H1 (cell line): ENCODE measurements at regions not wholly inside any gene's neighbourhood (a gene's known extent, or its start where the extent isn't known, plus 50 kb on each side); places are given as distances from the start of the nearest gene placed in this dataset.

Experiments used
- CTCF ChIA-PET: fragments of 300-600 bp; sonication (Branson Sonifier 250); formaldehyde crosslinking; loops from one replicate; lab custom pipeline; 2021; ENCODE audit not compliant: partially characterized antibody; lab: Charles Lee
- POLR2A ChIA-PET: fragments of 300-600 bp; sonication (Branson Sonifier 250); formaldehyde crosslinking; loops from one replicate; lab custom pipeline; 2021; ENCODE audit warnings: inconsistent platforms; ENCODE audit not compliant: partially characterized antibody; lab: Charles Lee
- DNase-seq, 2 experiments: peaks; one replicate each; pipeline versions ENCODE4 v3.0.0 to v3.0.0-alpha.2; 2010 to 2022; ENCODE audit warnings: low spot score in 2 of 2, low read depth in 1 of 2, mixed read lengths in 1 of 2
- FAIRE-seq: peaks from 2 replicates; lab custom pipeline; 2011; peaks lifted over from hg19 to GRCh38; lab: Jason Lieb, UNC
- H2AFZ ChIP-seq: 2 replicates; pipeline ENCODE4 v1.8.1; 2012; ENCODE audit warnings: low read length, inconsistent platforms
- H2AK5ac ChIP-seq: 2 replicates; pipeline ENCODE4 v1.6.1; 2013; ENCODE audit warnings: low read depth, low read length
- H2BK120ac ChIP-seq: replicated peaks from 2 replicates; pipeline ENCODE3; 2013; ENCODE audit warnings: low read depth, low read length, inconsistent platforms
- H2BK12ac ChIP-seq: 2 replicates; pipeline ENCODE4 v1.6.1; 2013; ENCODE audit warnings: low read depth, low read length
- H2BK15ac ChIP-seq: 2 replicates; pipeline ENCODE4 v1.6.1; 2013; ENCODE audit warnings: low read length
- H2BK20ac ChIP-seq: 2 replicates; pipeline ENCODE4 v1.6.1; 2013; ENCODE audit warnings: low read length
- H2BK5ac ChIP-seq: 2 replicates; pipeline ENCODE4 v1.6.1; 2013; ENCODE audit warnings: low read depth, low read length
- H3K14ac ChIP-seq: 2 replicates; pipeline ENCODE4 v1.6.1; 2013; ENCODE audit warnings: inconsistent platforms; ENCODE audit not compliant: insufficient read length
- H3K18ac ChIP-seq: 2 replicates; pipeline ENCODE4 v1.6.1; 2013; ENCODE audit warnings: low read length; ENCODE audit errors: extremely low read depth
- H3K23ac ChIP-seq: 2 replicates; pipeline ENCODE4 v1.6.1; 2013; ENCODE audit warnings: inconsistent platforms; ENCODE audit not compliant: insufficient read length
- H3K23me2 ChIP-seq: 2 replicates; pipeline ENCODE4 v1.6.1; 2013; ENCODE audit warnings: low read depth, low read length
- H3K27ac ChIP-seq: 2 replicates; pipeline ENCODE4 v1.6.1; 2011; ENCODE audit warnings: low read depth, low read length, inconsistent platforms
- H3K27me3 ChIP-seq, 4 experiments: replicated peaks in 1 of 4; 1 replicate in 1 of 4; 2 replicates in 3 of 4; pipeline versions ENCODE4 v1.6.1 to v1.8.1; 2011 to 2013; ENCODE audit warnings: low read length in 3 of 4, mild to moderate bottlenecking in 3 of 4, inconsistent platforms in 2 of 4, mixed read lengths in 2 of 4, moderate library complexity in 1 of 4; ENCODE audit not compliant: control insufficient read depth in 3 of 4, insufficient read depth in 3 of 4; ENCODE audit errors: extremely low read depth in 1 of 4
- H3K36me3 ChIP-seq, 4 experiments: 2 replicates each; pipeline versions ENCODE4 v1.6.1 to v1.8.1; 2011 to 2013; ENCODE audit warnings: mild to moderate bottlenecking in 4 of 4, low read length in 3 of 4, moderate library complexity in 2 of 4, control low read depth in 1 of 4, inconsistent platforms in 1 of 4; ENCODE audit not compliant: insufficient read depth in 4 of 4, control insufficient read depth in 2 of 4
- H3K4ac ChIP-seq: replicated peaks from 2 replicates; pipeline ENCODE3; 2013; ENCODE audit warnings: low read length, low read depth, mixed read lengths, inconsistent platforms; ENCODE audit not compliant: insufficient read length
- H3K4me1 ChIP-seq, 4 experiments: replicated peaks in 1 of 4; 1 replicate in 1 of 4; 2 replicates in 3 of 4; pipeline versions ENCODE4 v1.6.1 to v1.8.1; 2011 to 2013; ENCODE audit warnings: low read length in 3 of 4, inconsistent platforms in 2 of 4, mixed read lengths in 1 of 4; ENCODE audit not compliant: insufficient read depth in 4 of 4, control insufficient read depth in 3 of 4
- H3K4me2 ChIP-seq, 2 experiments: 2 replicates each; pipeline versions ENCODE4 v1.6.1 to v1.8.1; 2011 to 2013; ENCODE audit warnings: low read depth in 2 of 2, low read length in 2 of 2, control low read depth in 1 of 2, inconsistent platforms in 1 of 2, mild to moderate bottlenecking in 1 of 2; ENCODE audit not compliant: insufficient read depth in 1 of 2
- H3K4me3 ChIP-seq, 4 experiments: fragments of 200-600, 300-600 bp in 1 of 4; sonication (generic), shearing (Covaris generic), sonication (Bioruptor Twin) in 1 of 4; 2 replicates each; pipeline versions ENCODE4 v1.5.1 to v1.8.1; 2011 to 2016; ENCODE audit warnings: low read length in 4 of 4, low read depth in 3 of 4, control low read depth in 2 of 4, inconsistent platforms in 2 of 4, mild to moderate bottlenecking in 2 of 4, mixed read lengths in 1 of 4, moderate library complexity in 1 of 4; ENCODE audit not compliant: insufficient read depth in 2 of 4; ENCODE audit errors: extremely low read depth in 1 of 4
- H3K56ac ChIP-seq: replicated peaks from 2 replicates; pipeline ENCODE3; 2013; ENCODE audit warnings: low read depth, mild to moderate bottlenecking, mixed read lengths, low read length, inconsistent platforms; ENCODE audit not compliant: insufficient read length
- H3K79me1 ChIP-seq: 2 replicates; pipeline ENCODE4 v1.6.1; 2013; ENCODE audit warnings: low read depth, low read length, control low read depth
- H3K79me2 ChIP-seq, 2 experiments: 2 replicates each; pipeline versions ENCODE4 v1.6.1 to v1.8.1; 2012 to 2013; ENCODE audit warnings: low read length in 2 of 2, mild to moderate bottlenecking in 2 of 2, inconsistent platforms in 1 of 2; ENCODE audit not compliant: insufficient read depth in 2 of 2, control insufficient read depth in 1 of 2
- H3K9ac ChIP-seq, 4 experiments: replicated peaks in 1 of 4; 1 replicate in 1 of 4; 2 replicates in 3 of 4; pipeline versions ENCODE4 v1.6.1 to v1.8.1; 2011 to 2013; ENCODE audit warnings: low read depth in 3 of 4, low read length in 3 of 4, control low read depth in 2 of 4, mild to moderate bottlenecking in 2 of 4, moderate library complexity in 2 of 4, inconsistent platforms in 1 of 4; ENCODE audit errors: extremely low read depth in 1 of 4
- H3K9me3 ChIP-seq, 2 experiments: 2 replicates each; pipeline versions ENCODE4 v1.6.1 to v1.8.1; 2012 to 2013; ENCODE audit warnings: mild to moderate bottlenecking in 2 of 2, moderate library complexity in 2 of 2, control low read depth in 1 of 2, inconsistent platforms in 1 of 2, low read depth in 1 of 2, low read length in 1 of 2, mixed read lengths in 1 of 2; ENCODE audit not compliant: insufficient read depth in 2 of 2
- H4K20me1 ChIP-seq, 2 experiments: replicated peaks in 1 of 2; 2 replicates each; pipeline versions ENCODE3 to v1.8.1; 2011 to 2013; ENCODE audit warnings: inconsistent platforms in 2 of 2, low read length in 2 of 2, mild to moderate bottlenecking in 1 of 2; ENCODE audit not compliant: insufficient read depth in 2 of 2, control insufficient read depth in 1 of 2
- H4K5ac ChIP-seq: 2 replicates; pipeline ENCODE4 v1.6.1; 2013; ENCODE audit warnings: low read length, low read depth, mixed read lengths, inconsistent platforms; ENCODE audit not compliant: insufficient read length
- H4K8ac ChIP-seq: 2 replicates; pipeline ENCODE4 v1.8.0; 2013; ENCODE audit warnings: mild to moderate bottlenecking, moderate library complexity, low read length, inconsistent platforms; ENCODE audit not compliant: insufficient read depth; ENCODE audit errors: extremely low read depth
- H4K91ac ChIP-seq: replicated peaks from 2 replicates; pipeline ENCODE3; 2013; ENCODE audit warnings: low read length, mixed read lengths, inconsistent platforms; ENCODE audit not compliant: insufficient read length
- ATF2 ChIP-seq: IDR thresholded peaks from 2 replicates; pipeline ENCODE4 v1.6.1; 2012; ENCODE audit warnings: low read length, inconsistent platforms
- CBX8 ChIP-seq: fragments of 300-800, 300-1000 bp; sonication (generic); IDR thresholded peaks from 2 replicates; pipeline ENCODE4 v1.7.1; 2016; ENCODE audit warnings: low read depth, low read length, borderline replicate concordance
- CHD1 ChIP-seq: IDR thresholded peaks from 2 replicates; pipeline ENCODE4 v1.6.1; 2012; ENCODE audit warnings: low read depth, low read length, improper control_type of control experiment
- EGR1 ChIP-seq: IDR thresholded peaks from 2 replicates; pipeline ENCODE4 v1.6.1; 2011; ENCODE audit warnings: low read depth, low read length, borderline replicate concordance
- JUN ChIP-seq: IDR thresholded peaks from 2 replicates; pipeline ENCODE4 v1.6.1; 2011; ENCODE audit warnings: low read depth, mild to moderate bottlenecking, improper control_type of control experiment, low read length
- KDM1A ChIP-seq: fragments of 200-600, 300-600 bp; sonication (generic); IDR thresholded peaks from 2 replicates; pipeline ENCODE4 v1.7.1; 2016; ENCODE audit warnings: mild to moderate bottlenecking, low read length, borderline replicate concordance
- KDM4A ChIP-seq: IDR thresholded peaks from one replicate; pipeline ENCODE4 v1.7.1; 2012; ENCODE audit warnings: low read depth, mild to moderate bottlenecking, moderate library complexity, low read length, inconsistent platforms; ENCODE audit not compliant: severe bottlenecking
- MAFK ChIP-seq: IDR thresholded peaks from 2 replicates; pipeline ENCODE4 v1.6.1; 2012; ENCODE audit warnings: low read depth, mild to moderate bottlenecking, improper control_type of control experiment, low read length
- PHF8 ChIP-seq: fragments of 200-600 bp; sonication (generic); conservative IDR thresholded peaks from 2 replicates; pipeline ENCODE4 v1.7.1; 2012; ENCODE audit warnings: low read depth, mild to moderate bottlenecking, inconsistent platforms, low read length, moderate library complexity
- SP4 ChIP-seq: IDR thresholded peaks from 2 replicates; pipeline ENCODE4 v1.6.1; 2012; ENCODE audit warnings: low read length, inconsistent platforms
- SRF ChIP-seq: IDR thresholded peaks from 2 replicates; pipeline ENCODE4 v1.6.1; 2011; ENCODE audit warnings: mild to moderate bottlenecking, low read depth, low read length, moderate library complexity
- ZNF274 ChIP-seq: IDR thresholded peaks from 2 replicates; pipeline ENCODE4 v1.7.0; 2012; ENCODE audit warnings: low read length, borderline replicate concordance; ENCODE audit errors: extremely low read depth
- WGBS, 2 experiments: shearing (Covaris generic) in 1 of 2; methylation state at CpG; one replicate each; pipeline versions ENCODE4 v1.1.6 to v1.1.7; 2013 to 2015; ENCODE audit warnings: low lambda C conversion rate in 2 of 2, mixed read lengths in 2 of 2, inconsistent platforms in 1 of 2, low coverage in 1 of 2, missing lambda C conversion rate in 1 of 2; ENCODE audit not compliant: insufficient replicate concordance in 2 of 2, insufficient coverage in 1 of 2, insufficient read length in 1 of 2; ENCODE audit errors: extremely low coverage in 1 of 2, missing lambda C conversion rate in 1 of 2; 5-methylcytosine and 5-hydroxymethylcytosine counted together

- H3K36me3 ChIP-seq, result no peaks in the 10 kb centered on the region
- no peak overlapping the region for H4K8ac ChIP-seq
- no peak overlapping the region for H2AK5ac ChIP-seq
- no peak overlapping the region for H3K56ac ChIP-seq
- H2BK15ac ChIP-seq, result no peak overlapping the region
- H2BK12ac ChIP-seq, result no peak overlapping the region; the same call in 1 of the 2 replicates
- DNase-seq, result no peak
- FAIRE-seq, result no peak
- no peaks in the 10 kb centered on the region for H3K9me3 ChIP-seq
- H2BK20ac ChIP-seq, result peak overlapping the region; percentile 64; the same call in 1 of the 2 replicates
- H3K4me3 ChIP-seq, result no peak overlapping the region
- no peak overlapping the region for H3K4ac ChIP-seq
- H4K5ac ChIP-seq, result no peak overlapping the region
- WGBS, 2 experiments, result 77% methylated on average over 6 of the region's 6 CpGs; no CpG with 5 or more reads in 1 of the 2 experiments
- ChIA-PET POLR2A (no interaction called here), CTCF (interaction anchor here (1.2 to 2.4 kb wide), 3 partner anchors 10 to 206 kb away, joined by 4 to 11 read pairs (median 7); no protein-coding TSS in a partner anchor)
- H3K4me2 ChIP-seq, result no peak overlapping the region
- no peak overlapping the region for H4K91ac ChIP-seq
- H3K79me2 ChIP-seq, result no peaks in the 10 kb centered on the region
- H2BK120ac ChIP-seq, result no peak overlapping the region
- H2AFZ ChIP-seq, result no peak overlapping the region
- H3K79me1 ChIP-seq, result no peaks in the 10 kb centered on the region
- H2BK5ac ChIP-seq, result no peak overlapping the region
- H3K27ac ChIP-seq, result no peak overlapping the region
- H3K27me3 ChIP-seq, result peaks cover 0 to 2% (median 0%) of the 10 kb centered on the region in 4 experiments; a peak in 1 of 7 replicates
- no peaks in the 10 kb centered on the region for H4K20me1 ChIP-seq
- H3K18ac ChIP-seq, result no peak overlapping the region
- TF ChIP-seq SRF (no peak), PHF8 (no peak), SP4 (no peak), EGR1 (no peak), CBX8 (no peak), KDM4A (no peak), ZNF274 (no peak), JUN (no peak), ATF2 (no peak), CHD1 (no peak), MAFK (no peak), KDM1A (no peak)
- H3K4me1 ChIP-seq, result peaks cover 0 to 9% (median 3%) of the 10 kb centered on the region in 4 experiments; a peak in 3 of 7 replicates
- H3K9ac ChIP-seq, result no peak overlapping the region
- no peaks in the 10 kb centered on the region for H3K23me2 ChIP-seq
- no peak overlapping the region for H3K23ac ChIP-seq
- no peak overlapping the region for H3K14ac ChIP-seq
Measured at GRCh38 chr6:3525915-3526314, 69.1 kb upstream of the SLC22A23 start.
